ENCODE measurements at regions not wholly inside any gene's neighbourhood (a gene's known extent, or its start where the extent isn't known, plus 50 kb on each side); places are given as distances from the start of the nearest gene placed in this dataset.

GRCh38 chr11:133787379-133788141, 57.8 kb downstream of the SPATA19 start:
- peak; percentile 43 for DNase-seq (ENCODE audit: low spot score)

DNA sequence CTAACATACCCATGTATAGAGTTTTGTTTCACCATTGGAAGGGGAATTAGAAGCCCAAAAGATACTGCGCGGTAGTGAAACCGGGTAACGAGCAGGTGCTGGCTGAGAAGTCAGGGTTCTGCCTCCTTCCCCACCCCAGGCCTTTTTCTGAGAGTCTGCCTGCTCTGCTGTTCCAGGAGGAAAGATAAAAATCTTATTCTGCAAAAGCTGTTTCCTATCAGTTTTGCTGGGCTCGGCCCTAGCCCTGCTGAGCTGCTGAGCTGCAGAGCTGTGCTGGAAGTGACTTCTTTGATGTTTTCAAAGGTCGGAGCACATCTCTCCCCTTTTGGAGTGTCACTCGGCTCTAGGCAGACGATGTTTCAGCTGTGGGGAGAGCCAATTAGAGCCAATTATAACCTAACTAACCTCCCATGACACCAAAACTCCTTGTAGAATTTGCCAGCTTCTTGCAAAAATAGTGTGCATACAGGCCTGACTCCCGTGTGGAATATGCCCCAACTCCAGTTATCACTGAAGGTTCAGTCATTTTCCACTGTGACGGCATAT, 59.4 kb downstream of the SPATA19 start:
- no peak for DNase-seq (ENCODE audit: low spot score)

GRCh38 chr11:133784359-133784758, 61.0 kb downstream of the SPATA19 start:
- no peak for DNase-seq (ENCODE audit: low spot score)

GRCh38 chr11:133782116-133782725, 63.1 kb downstream of the SPATA19 start:
- DNase-seq (ENCODE audit: low spot score) = no peak

DNA sequence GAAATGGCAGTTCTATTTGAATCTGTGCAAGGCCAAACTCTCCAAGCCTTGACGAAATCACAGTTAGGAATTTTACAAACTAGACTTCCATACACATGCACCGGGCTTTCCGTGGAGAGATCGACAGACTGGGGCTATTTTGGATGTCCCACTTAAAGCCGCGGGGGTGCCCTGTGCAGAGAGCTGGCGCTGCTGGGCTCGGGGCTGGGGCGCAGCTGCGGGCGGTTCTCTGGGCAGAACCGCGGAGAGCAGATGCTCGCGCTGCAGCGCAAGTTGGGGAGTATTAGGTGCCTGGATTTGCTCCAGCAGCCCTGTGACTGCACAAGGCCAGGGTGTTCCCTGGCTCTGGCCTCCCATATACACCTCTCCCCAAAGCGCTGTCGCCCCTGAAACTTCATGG, 67.2 kb downstream of the SPATA19 start:
- DNase-seq (ENCODE audit: low spot score) = no peak

- DNase-seq (ENCODE audit: low spot score) = no peak
These were observed 68.5 kb downstream of the SPATA19 start for GRCh38 chr11:133776671-133777367.

DNA sequence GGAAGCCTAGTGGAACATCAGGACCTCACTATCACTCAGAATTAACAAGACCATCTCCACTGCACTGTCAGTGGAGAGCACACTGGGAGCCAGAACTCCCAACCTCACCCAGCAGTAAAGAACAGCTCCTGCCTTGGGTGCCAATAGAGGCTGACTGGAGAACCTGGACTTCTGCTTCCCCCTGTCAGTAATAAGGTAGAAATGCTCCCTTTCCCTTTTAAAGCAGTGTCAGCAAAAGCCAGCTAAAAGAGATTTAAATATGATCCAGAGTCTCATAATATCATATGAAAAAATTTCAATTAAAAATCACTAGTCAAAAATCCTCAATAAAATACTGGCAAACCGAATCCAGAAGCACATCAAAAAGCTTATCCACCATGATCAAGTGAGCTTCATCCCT, 82.8 kb downstream of the SPATA19 start:
- DNase-seq (ENCODE audit: low spot score) = no peak

DNA sequence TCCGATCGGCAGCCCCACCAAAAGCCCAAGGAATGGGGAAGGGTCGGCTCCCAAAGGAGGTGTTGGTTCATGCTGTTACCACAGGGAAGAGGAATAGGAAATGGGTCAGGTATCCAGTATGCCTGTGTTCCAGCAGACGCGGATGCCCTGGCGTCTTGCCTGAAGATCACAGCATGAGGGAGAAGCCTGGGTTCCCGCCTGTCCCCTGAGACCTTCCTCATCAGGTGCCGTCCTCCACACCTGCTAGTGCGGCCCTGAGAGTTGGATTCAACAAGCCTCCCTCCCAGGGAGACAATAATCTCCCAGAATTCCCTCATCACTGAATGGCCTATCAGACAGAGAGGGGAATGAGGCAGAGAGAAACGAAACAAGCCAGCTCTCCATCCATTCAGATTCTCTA, 92.2 kb downstream of the SPATA19 start:
- no peak for DNase-seq (ENCODE audit: low spot score)

GRCh38 chr11:133749841-133750240, 95.5 kb downstream of the SPATA19 start:
- no peak for DNase-seq (ENCODE audit: low spot score)

DNA sequence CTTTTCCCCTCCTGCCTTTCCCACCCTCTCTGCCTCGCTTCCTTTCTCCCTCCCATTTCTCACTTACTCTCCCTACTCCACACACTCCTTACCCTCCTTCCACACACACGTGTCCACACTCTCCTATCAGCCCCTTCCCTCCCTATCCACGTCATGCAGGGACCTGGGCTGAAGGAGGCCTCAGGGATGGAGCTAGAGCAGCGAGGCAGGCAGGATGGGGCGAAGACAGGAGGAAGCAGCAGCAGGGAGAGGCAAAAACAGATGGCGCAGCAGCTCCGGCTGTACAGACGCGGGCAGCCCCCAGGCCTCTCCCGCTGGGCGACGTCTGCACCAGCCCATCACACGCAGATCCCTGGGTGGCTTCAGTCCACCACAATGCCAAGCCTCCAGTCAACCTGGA, 97.9 kb downstream of the SPATA19 start:
- DNase-seq (ENCODE audit: low spot score) = no peak

- no peak for DNase-seq (ENCODE audit: low spot score)
These were observed 98.5 kb downstream of the SPATA19 start for GRCh38 chr11:133746663-133747306.

GRCh38 chr11:133745791-133746190, 99.5 kb downstream of the SPATA19 start:
- DNase-seq (ENCODE audit: low spot score) = no peak

DNA sequence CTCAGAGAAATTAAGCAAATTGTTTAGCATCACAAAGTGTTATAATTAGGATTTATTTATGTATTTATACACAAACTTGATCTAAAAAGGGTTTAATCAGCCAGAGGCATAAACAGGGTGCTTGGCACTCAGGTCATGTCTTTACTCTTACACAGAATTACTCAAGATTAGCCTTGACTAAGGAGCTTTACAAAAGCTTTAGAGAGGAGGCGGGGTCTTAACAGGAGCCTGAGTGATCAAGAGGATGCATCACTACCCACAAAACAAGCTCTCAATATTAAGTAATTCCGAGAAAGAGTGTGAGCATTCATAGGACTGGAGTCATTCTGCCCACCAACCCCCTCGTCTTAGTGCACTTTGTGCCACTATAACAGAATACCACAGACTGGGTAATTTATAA, 103.0 kb downstream of the SPATA19 start:
- DNase-seq (ENCODE audit: low spot score) = no peak

- DNase-seq (ENCODE audit: low spot score) = no peak
These were observed 104.3 kb downstream of the SPATA19 start for GRCh38 chr11:133740963-133741362.

GRCh38 chr11:133739481-133739880, 105.8 kb downstream of the SPATA19 start:
- DNase-seq (ENCODE audit: low spot score) = no peak

- DNase-seq (ENCODE audit: low spot score) = no peak
These were observed 106.7 kb downstream of the SPATA19 start for GRCh38 chr11:133738624-133739023.

DNA sequence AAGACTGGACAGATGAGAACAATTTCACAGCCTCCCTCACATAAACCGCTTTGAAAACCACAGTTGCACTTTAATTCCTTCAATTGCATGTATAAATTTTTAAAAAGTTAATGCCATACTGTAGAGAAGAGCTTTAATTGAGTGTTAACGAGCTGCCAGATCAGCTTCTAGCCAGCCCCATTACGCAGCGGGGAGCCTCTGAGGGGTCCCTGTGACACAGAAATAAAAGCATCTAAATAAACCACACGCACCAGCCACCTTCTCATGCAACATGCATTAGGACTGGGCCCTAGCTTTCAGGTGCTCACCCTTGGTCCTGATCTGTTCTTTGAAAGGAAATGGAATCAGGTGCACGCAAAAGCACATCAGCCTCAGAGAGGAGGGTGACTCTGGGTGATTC, 111.7 kb downstream of the SPATA19 start:
- DNase-seq (ENCODE audit: low spot score) = no peak

- DNase-seq (ENCODE audit: low spot score) = no peak
These were observed 113.1 kb downstream of the SPATA19 start for GRCh38 chr11:133732109-133732674.

- no peak for DNase-seq (ENCODE audit: low spot score)
These were observed 117.5 kb downstream of the SPATA19 start for GRCh38 chr11:133727774-133728173.

DNA sequence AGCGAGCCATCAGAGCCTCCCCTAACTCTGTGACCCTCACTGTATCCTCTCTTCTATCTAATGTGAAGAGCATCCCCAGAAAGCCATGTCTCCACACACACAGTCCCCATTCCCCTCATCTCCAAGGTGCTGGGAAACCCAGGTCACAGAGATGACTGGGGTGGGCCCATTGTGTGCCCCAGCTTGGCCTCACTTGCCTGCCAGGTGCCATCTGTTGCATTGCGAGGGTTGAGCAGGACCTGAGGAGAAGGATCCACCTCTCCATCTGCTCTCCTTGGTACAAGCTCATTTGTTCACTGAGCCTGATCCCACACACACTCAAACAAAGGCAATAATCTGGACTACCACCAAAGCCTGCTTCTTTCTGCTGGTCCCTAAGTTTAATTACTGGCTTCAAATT, 118.8 kb downstream of the SPATA19 start:
- no peak for DNase-seq (ENCODE audit: low spot score)

DNA sequence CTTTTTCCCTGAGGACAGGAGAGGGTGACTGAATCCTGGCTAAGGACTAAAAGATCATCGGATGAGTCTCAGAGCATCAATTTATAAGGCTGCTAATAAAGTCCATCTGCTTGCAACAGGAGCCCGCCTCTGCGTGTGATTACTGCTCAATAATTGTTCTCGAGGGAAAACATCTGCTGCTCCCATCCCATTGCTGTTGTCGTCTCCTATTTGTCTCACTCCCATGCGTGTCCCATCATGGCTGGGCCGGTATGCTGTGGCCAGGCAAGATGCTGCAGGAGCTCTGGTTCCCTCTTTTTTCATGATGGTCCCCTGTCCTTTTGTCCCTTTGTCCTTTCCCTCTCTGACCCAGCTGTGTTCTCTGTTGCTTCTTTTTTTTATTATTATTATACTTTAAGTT, 121.2 kb downstream of the SPATA19 start:
- no peak for DNase-seq (ENCODE audit: low spot score)

- DNase-seq (ENCODE audit: low spot score) = no peak
These were observed 122.3 kb downstream of the SPATA19 start for GRCh38 chr11:133723056-133723455.

All from AG20443 (cell line).